GM18868 (cell line): ENCODE measurements at regions not wholly inside any gene's neighbourhood (a gene's known extent, or its start where the extent isn't known, plus 50 kb on each side); places are given as distances from the start of the nearest gene placed in this dataset.
A peak's percentile ranks its signal among the peaks of the same experiment; 100 is the strongest.

Experiments used
- ATAC-seq: cut with Tn5 transposase; IDR thresholded peaks from one replicate; pipeline ENCODE4 v1.9.1; 2021; ENCODE audit warnings: mild to moderate bottlenecking, moderate library complexity; ENCODE audit not compliant: unreplicated experiment

- ATAC-seq: no peak
Measured at GRCh38 chr4:180564448-180564847, 1678.8 kb upstream of the TENM3 start.

GRCh38 chr4:180565856-180566431, 1677.3 kb upstream of the TENM3 start:
- no peak for ATAC-seq

- no peak for ATAC-seq
Measured at GRCh38 chr4:180566492-180566891, 1676.7 kb upstream of the TENM3 start.

- no peak for ATAC-seq
Measured at GRCh38 chr4:180567080-180567479, 1676.1 kb upstream of the TENM3 start.

- no peak for ATAC-seq
Measured at GRCh38 chr4:180571516-180572055, 1671.6 kb upstream of the TENM3 start.

- peak; percentile 40 for ATAC-seq
Measured at GRCh38 chr4:180578175-180578574, 1665.0 kb upstream of the TENM3 start.

- no peak for ATAC-seq
Measured at GRCh38 chr4:180581061-180581460, 1662.1 kb upstream of the TENM3 start.

GRCh38 chr4:180587379-180587778, 1655.8 kb upstream of the TENM3 start:
- ATAC-seq: no peak

GRCh38 chr4:180589575-180589974, 1653.6 kb upstream of the TENM3 start:
- no peak for ATAC-seq

GRCh38 chr4:180596888-180597483, 1646.2 kb upstream of the TENM3 start:
- ATAC-seq: no peak

GRCh38 chr4:180598281-180598680, 1644.9 kb upstream of the TENM3 start:
- ATAC-seq: no peak

- no peak for ATAC-seq
Measured at GRCh38 chr4:180603791-180604190, 1639.4 kb upstream of the TENM3 start.

- ATAC-seq: no peak
Measured at GRCh38 chr4:180610324-180610723, 1632.9 kb upstream of the TENM3 start.

- no peak for ATAC-seq
Measured at GRCh38 chr4:180615746-180616145, 1627.5 kb upstream of the TENM3 start.

- ATAC-seq: no peak
Measured at GRCh38 chr4:180617196-180617595, 1626.0 kb upstream of the TENM3 start.

GRCh38 chr4:180618396-180618795, 1624.8 kb upstream of the TENM3 start:
- no peak for ATAC-seq

- no peak for ATAC-seq
Measured at GRCh38 chr4:180619440-180619839, 1623.8 kb upstream of the TENM3 start.

GRCh38 chr4:180622254-180622653, 1620.9 kb upstream of the TENM3 start:
- no peak for ATAC-seq

GRCh38 chr4:180625653-180626052, 1617.5 kb upstream of the TENM3 start:
- ATAC-seq: no peak

GRCh38 chr4:180630012-180630665, 1613.1 kb upstream of the TENM3 start:
- ATAC-seq: no peak

- no peak for ATAC-seq
Measured at GRCh38 chr4:180634306-180634705, 1608.9 kb upstream of the TENM3 start.

- ATAC-seq: no peak
Measured at GRCh38 chr4:180635281-180635680, 1607.9 kb upstream of the TENM3 start.
